ENCODE measurements at regions not wholly inside any gene's neighbourhood (a gene's known extent, or its start where the extent isn't known, plus 50 kb on each side); places are given as distances from the start of the nearest gene placed in this dataset.

GRCh38 chrX:118205421-118206395 lies 89.1 kb upstream of the KLHL13 start:
- TF ChIP-seq CTCF (IDR thresholded peaks at IDR 0.05) (no peak), POLR2A (IDR thresholded peaks at IDR 0.05) (no peak)
